NT2/D1 (cell line): ENCODE measurements at regions not wholly inside any gene's neighbourhood (a gene's known extent, or its start where the extent isn't known, plus 50 kb on each side); places are given as distances from the start of the nearest gene placed in this dataset.

Experiments
- SUZ12 ChIP-seq: IDR thresholded peaks from 2 replicates; pipeline ENCODE4 v1.6.1; 2011; ENCODE audit not compliant: insufficient read length, insufficient read depth; ENCODE audit errors: extremely low read depth
- ZNF274 ChIP-seq: IDR thresholded peaks from 2 replicates; pipeline ENCODE4 v1.6.1; 2011; ENCODE audit warnings: mild to moderate bottlenecking, low read depth, low read length

- TF ChIP-seq ZNF274 (no peak), SUZ12 (no peak)
Observed at GRCh38 chr10:112071596-112072133, 111.9 kb downstream of the GPAM start.
